ENCODE measurements at regions not wholly inside any gene's neighbourhood (a gene's known extent, or its start where the extent isn't known, plus 50 kb on each side); places are given as distances from the start of the nearest gene placed in this dataset.

GRCh38 chr13:42708391-42708790 lies 73.0 kb upstream of the FAM216B start:
- H3K27ac ChIP-seq (ENCODE audit: low read length) = no peak overlapping the region
- no peak overlapping the region for H3K4me2 ChIP-seq (ENCODE audit: low read length)
- no peaks in the 10 kb centered on the region for H3F3A ChIP-seq (ENCODE audit: low read length, unreplicated experiment)
- H3K9me2 ChIP-seq (replicated peaks; ENCODE audit: low read length) = no peaks in the 10 kb centered on the region
- CTCF ChIA-PET = no interaction called here
- BruUV-seq (replicated peaks) = no TSS peak
- no peak overlapping the region for H2AFZ ChIP-seq (ENCODE audit: low read length)
- H3K9me3 ChIP-seq (ENCODE audit: low read length) = no peaks in the 10 kb centered on the region
- H3K36me3 ChIP-seq (ENCODE audit: low read depth, low read length) = no peaks in the 10 kb centered on the region
- POLR2A ChIA-PET (ENCODE audit: unreplicated experiment) = no interaction called here
- no peak overlapping the region for H3K9ac ChIP-seq (ENCODE audit: low read length)
- H3K79me2 ChIP-seq (ENCODE audit: low read length) = no peaks in the 10 kb centered on the region
- no peaks in the 10 kb centered on the region for H3K27me3 ChIP-seq (ENCODE audit: low read length)
- no peaks in the 10 kb centered on the region for H4K20me1 ChIP-seq (ENCODE audit: low read length)
- no peak for ATAC-seq
- TF ChIP-seq, protein P1, sequence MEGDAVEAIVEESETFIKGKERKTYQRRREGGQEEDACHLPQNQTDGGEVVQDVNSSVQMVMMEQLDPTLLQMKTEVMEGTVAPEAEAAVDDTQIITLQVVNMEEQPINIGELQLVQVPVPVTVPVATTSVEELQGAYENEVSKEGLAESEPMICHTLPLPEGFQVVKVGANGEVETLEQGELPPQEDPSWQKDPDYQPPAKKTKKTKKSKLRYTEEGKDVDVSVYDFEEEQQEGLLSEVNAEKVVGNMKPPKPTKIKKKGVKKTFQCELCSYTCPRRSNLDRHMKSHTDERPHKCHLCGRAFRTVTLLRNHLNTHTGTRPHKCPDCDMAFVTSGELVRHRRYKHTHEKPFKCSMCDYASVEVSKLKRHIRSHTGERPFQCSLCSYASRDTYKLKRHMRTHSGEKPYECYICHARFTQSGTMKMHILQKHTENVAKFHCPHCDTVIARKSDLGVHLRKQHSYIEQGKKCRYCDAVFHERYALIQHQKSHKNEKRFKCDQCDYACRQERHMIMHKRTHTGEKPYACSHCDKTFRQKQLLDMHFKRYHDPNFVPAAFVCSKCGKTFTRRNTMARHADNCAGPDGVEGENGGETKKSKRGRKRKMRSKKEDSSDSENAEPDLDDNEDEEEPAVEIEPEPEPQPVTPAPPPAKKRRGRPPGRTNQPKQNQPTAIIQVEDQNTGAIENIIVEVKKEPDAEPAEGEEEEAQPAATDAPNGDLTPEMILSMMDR (conservative IDR thresholded peaks at IDR 0.05; ENCODE audit: low read depth, low read length) = no peak
- no peak for TF ChIP-seq EZH2phosphoT487 (IDR thresholded peaks at IDR 0.05; ENCODE audit: borderline replicate concordance, low read length)
- no peak for TF ChIP-seq EZH2 (IDR thresholded peaks at IDR 0.05; ENCODE audit: low read length, unreplicated experiment)
- no peak overlapping the region for H3K4me3 ChIP-seq (ENCODE audit: low read length)
- DNase-seq = no peak
- H3K4me1 ChIP-seq (ENCODE audit: insufficient read depth, low read length) = no peaks in the 10 kb centered on the region
- intact Hi-C loops (cut with micrococcal nuclease) = no loop called here

GRCh38 chr13:42709276-42709675 lies 72.1 kb upstream of the FAM216B start:
- no peaks in the 10 kb centered on the region for H3K9me3 ChIP-seq (ENCODE audit: low read length)
- H3K9me2 ChIP-seq (replicated peaks; ENCODE audit: low read length) = no peaks in the 10 kb centered on the region
- no peaks in the 10 kb centered on the region for H3K36me3 ChIP-seq (ENCODE audit: low read depth, low read length)
- DNase-seq (peak; percentile 25), ATAC-seq (no peak)
- intact Hi-C loops (cut with micrococcal nuclease) = no loop called here
- no peak overlapping the region for H3K27ac ChIP-seq (ENCODE audit: low read length)
- no peaks in the 10 kb centered on the region for H3K4me1 ChIP-seq (ENCODE audit: insufficient read depth, low read length)
- ChIA-PET POLR2A (ENCODE audit: unreplicated experiment) (no interaction called here), CTCF (no interaction called here)
- no TSS peak for BruUV-seq (replicated peaks)
- TF ChIP-seq EZH2 (IDR thresholded peaks at IDR 0.05; ENCODE audit: low read length, unreplicated experiment) (no peak), EZH2phosphoT487 (IDR thresholded peaks at IDR 0.05; ENCODE audit: borderline replicate concordance, low read length) (no peak)
- TF ChIP-seq, protein P1 (conservative IDR thresholded peaks at IDR 0.05; ENCODE audit: low read depth, low read length) = no peak
- H3F3A ChIP-seq (ENCODE audit: low read length, unreplicated experiment) = no peaks in the 10 kb centered on the region
- H3K27me3 ChIP-seq (ENCODE audit: low read length) = no peaks in the 10 kb centered on the region
- no peak overlapping the region for H3K4me2 ChIP-seq (ENCODE audit: low read length)
- no peak overlapping the region for H2AFZ ChIP-seq (ENCODE audit: low read length)
- no peak overlapping the region for H3K4me3 ChIP-seq (ENCODE audit: low read length)
- no peaks in the 10 kb centered on the region for H3K79me2 ChIP-seq (ENCODE audit: low read length)
- H4K20me1 ChIP-seq (ENCODE audit: low read length) = no peaks in the 10 kb centered on the region
- no peak overlapping the region for H3K9ac ChIP-seq (ENCODE audit: low read length)

GRCh38 chr13:42715909-42716308 lies 65.5 kb upstream of the FAM216B start:
- H3K4me1 ChIP-seq (ENCODE audit: insufficient read depth, low read length) = peaks cover 8% of the 10 kb centered on the region
- TF ChIP-seq, protein P1 (conservative IDR thresholded peaks at IDR 0.05; ENCODE audit: low read depth, low read length) = no peak
- TF ChIP-seq EZH2phosphoT487 (IDR thresholded peaks at IDR 0.05; ENCODE audit: borderline replicate concordance, low read length) (no peak), EZH2 (IDR thresholded peaks at IDR 0.05; ENCODE audit: low read length, unreplicated experiment) (no peak)
- ChIA-PET CTCF (no interaction called here), POLR2A (ENCODE audit: unreplicated experiment) (no interaction called here)
- H4K20me1 ChIP-seq (ENCODE audit: low read length) = no peaks in the 10 kb centered on the region
- H3K4me2 ChIP-seq (ENCODE audit: low read length) = no peak overlapping the region
- DNase-seq (no peak), ATAC-seq (no peak)
- intact Hi-C loops (cut with micrococcal nuclease) = no loop called here
- no peaks in the 10 kb centered on the region for H3K9me3 ChIP-seq (ENCODE audit: low read length)
- no peaks in the 10 kb centered on the region for H3K9me2 ChIP-seq (replicated peaks; ENCODE audit: low read length)
- H3K4me3 ChIP-seq (ENCODE audit: low read length) = no peak overlapping the region
- no peaks in the 10 kb centered on the region for H3K27me3 ChIP-seq (ENCODE audit: low read length)
- H3K79me2 ChIP-seq (ENCODE audit: low read length) = no peaks in the 10 kb centered on the region
- no peak overlapping the region for H3K27ac ChIP-seq (ENCODE audit: low read length)
- no peaks in the 10 kb centered on the region for H3F3A ChIP-seq (ENCODE audit: low read length, unreplicated experiment)
- H2AFZ ChIP-seq (ENCODE audit: low read length) = no peak overlapping the region
- no TSS peak for BruUV-seq (replicated peaks)
- no peaks in the 10 kb centered on the region for H3K36me3 ChIP-seq (ENCODE audit: low read depth, low read length)
- H3K9ac ChIP-seq (ENCODE audit: low read length) = no peak overlapping the region

Measured in PC-3 (cell line).